Colonic mucosa (tissue), 4 donors: ENCODE measurements at regions not wholly inside any gene's neighbourhood (a gene's known extent, or its start where the extent isn't known, plus 50 kb on each side); places are given as distances from the start of the nearest gene placed in this dataset.

Source experiments
- DNase-seq: peaks from one replicate; pipeline ENCODE4 v3.0.0-alpha.2; 2020
- H3K27ac ChIP-seq: fragments of 200-600 bp; one replicate; pipeline ENCODE4 v1.8.0; 2021
- H3K27me3 ChIP-seq: fragments of 200-600 bp; one replicate; pipeline ENCODE4 v1.8.0; 2021
- H3K36me3 ChIP-seq: fragments of 200-600 bp; one replicate; pipeline ENCODE4 v1.8.0; 2021
- H3K4me1 ChIP-seq: fragments of 200-600 bp; one replicate; pipeline ENCODE4 v1.8.0; 2021; ENCODE audit warnings: mild to moderate bottlenecking
- H3K4me3 ChIP-seq: fragments of 200-600 bp; one replicate; pipeline ENCODE4 v1.8.0; 2021
- H3K9ac ChIP-seq, 2 donors: one replicate each; pipeline ENCODE4 v1.7.0; 2013; ENCODE audit warnings: control low read depth in 2 of 2, low read depth in 2 of 2, low read length in 2 of 2
- H3K9me3 ChIP-seq: fragments of 200-600 bp; one replicate; pipeline ENCODE4 v1.8.0; 2021
- CTCF ChIP-seq: fragments of 200-600 bp; IDR thresholded peaks from one replicate; pipeline ENCODE4 v1.8.0; 2022; ENCODE audit warnings: antibody characterized with exemption, mild to moderate bottlenecking
- intact Hi-C: fragments of 100-400 bp; cut with DNase I; formaldehyde crosslinking; loops from one replicate; pipeline ENCODE4 v1.14.1; 2022
- donor health status: healthy.
- donor health status: DM: no; HTN: no; CAD: no.
- donor health status: DM: no; HTN: no; CAD: no.

- intact Hi-C loops = no loop called here
- Histone ChIP-seq H3K4me1 (no peaks in the 10 kb centered on the region), H3K9me3 (no peaks in the 10 kb centered on the region), H3K27me3 (no peaks in the 10 kb centered on the region), H3K4me3 (no peak overlapping the region), H3K9ac (no peak overlapping the region), H3K36me3 (no peaks in the 10 kb centered on the region), H3K27ac (no peak overlapping the region)
- TF ChIP-seq CTCF = no peak
- DNase-seq = no peak
These were observed 1293.0 kb downstream of the GRIK2 start for GRCh38 chr6:102686461-102686860.

- Histone ChIP-seq H3K9me3 (no peaks in the 10 kb centered on the region), H3K4me1 (no peaks in the 10 kb centered on the region), H3K36me3 (no peaks in the 10 kb centered on the region), H3K4me3 (no peak overlapping the region), H3K27ac (no peak overlapping the region), H3K27me3 (no peaks in the 10 kb centered on the region), H3K9ac (no peak overlapping the region)
- intact Hi-C loops = no loop called here
- no peak for TF ChIP-seq CTCF
- DNase-seq = no peak
These were observed 1286.9 kb downstream of the GRIK2 start for GRCh38 chr6:102680413-102680812.

GRCh38 chr6:102679865-102680264 is 1286.4 kb downstream of the GRIK2 start:
- DNase-seq = no peak
- Histone ChIP-seq H3K9me3 (no peaks in the 10 kb centered on the region), H3K9ac (no peak overlapping the region), H3K4me1 (no peaks in the 10 kb centered on the region), H3K36me3 (no peaks in the 10 kb centered on the region), H3K27me3 (no peaks in the 10 kb centered on the region), H3K27ac (no peak overlapping the region), H3K4me3 (no peak overlapping the region)
- intact Hi-C loops = no loop called here
- TF ChIP-seq CTCF = no peak

- DNase-seq = no peak
- Histone ChIP-seq H3K9ac (no peak overlapping the region), H3K27ac (no peak overlapping the region), H3K4me1 (no peaks in the 10 kb centered on the region), H3K4me3 (no peak overlapping the region), H3K9me3 (no peaks in the 10 kb centered on the region), H3K27me3 (no peaks in the 10 kb centered on the region), H3K36me3 (no peaks in the 10 kb centered on the region)
- intact Hi-C loops = no loop called here
- no peak for TF ChIP-seq CTCF
These were observed 1283.7 kb downstream of the GRIK2 start for GRCh38 chr6:102677225-102677624.

GRCh38 chr6:102670735-102671134 is 1277.2 kb downstream of the GRIK2 start:
- intact Hi-C loops = no loop called here
- H3K36me3 ChIP-seq = no peaks in the 10 kb centered on the region
- H3K27ac ChIP-seq = no peak overlapping the region

More at GRCh38 chr6:102670735-102671134, 1277.2 kb downstream of the GRIK2 start:
- Histone ChIP-seq H3K27me3 (no peaks in the 10 kb centered on the region), H3K4me1 (no peaks in the 10 kb centered on the region), H3K4me3 (no peak overlapping the region), H3K9me3 (no peaks in the 10 kb centered on the region), H3K9ac (no peak overlapping the region)
- no peak for TF ChIP-seq CTCF
- no peak for DNase-seq
